ENCODE measurements at regions not wholly inside any gene's neighbourhood (a gene's known extent, or its start where the extent isn't known, plus 50 kb on each side); places are given as distances from the start of the nearest gene placed in this dataset.

- peak; percentile 7 for DNase-seq (ENCODE audit: low read depth, low spot score)
Measured at GRCh38 chr21:16633831-16634459, 878.9 kb upstream of the CXADR start.

DNA sequence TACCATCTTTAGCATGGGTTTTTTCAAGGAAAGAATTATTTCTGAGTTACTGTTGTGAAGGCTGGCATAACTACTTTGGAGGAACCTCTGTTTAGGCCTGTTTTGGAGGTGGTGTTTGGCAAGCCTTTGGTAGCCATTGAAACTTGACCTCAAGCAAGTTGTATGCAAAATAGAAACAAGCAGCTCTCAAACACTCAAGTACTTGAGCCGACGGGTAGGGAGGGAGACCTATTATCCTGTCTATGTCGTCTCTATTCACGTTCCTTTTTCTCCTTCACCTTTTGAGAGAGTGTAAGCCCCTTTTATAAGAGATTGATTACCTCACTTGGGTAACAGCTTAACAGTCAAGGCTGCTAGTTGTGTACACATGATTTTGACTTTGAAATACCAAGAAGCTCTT is 878.3 kb upstream of the CXADR start:
- DNase-seq (ENCODE audit: low read depth, low spot score): no peak

- no peak for DNase-seq (ENCODE audit: low read depth, low spot score)
Measured at GRCh38 chr21:16640297-16641027, 872.4 kb upstream of the CXADR start.

DNA sequence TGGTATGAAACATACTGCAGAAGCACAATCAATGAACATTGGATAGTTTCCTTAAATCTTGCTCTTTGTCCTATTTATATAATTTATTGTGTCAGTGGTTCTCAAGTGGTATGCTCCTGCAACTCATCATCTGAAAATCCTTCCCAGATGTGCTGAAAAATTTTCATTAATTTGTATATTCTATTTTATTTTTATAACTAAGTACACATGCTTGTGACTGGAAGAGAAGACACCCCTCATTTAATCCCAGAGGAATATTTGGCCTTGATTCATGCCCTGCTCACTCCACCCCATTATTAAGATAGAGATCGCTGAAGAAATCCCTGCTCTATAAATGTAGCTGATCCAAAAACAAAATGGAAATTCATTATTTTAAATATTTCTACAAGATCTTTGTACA is 870.5 kb upstream of the CXADR start:
- DNase-seq (ENCODE audit: low read depth, low spot score): no peak

GRCh38 chr21:16644685-16645084 is 868.2 kb upstream of the CXADR start:
- DNase-seq (ENCODE audit: low read depth, low spot score): no peak

GRCh38 chr21:16650714-16651366 is 862.0 kb upstream of the CXADR start:
- no peak for DNase-seq (ENCODE audit: low read depth, low spot score)

DNA sequence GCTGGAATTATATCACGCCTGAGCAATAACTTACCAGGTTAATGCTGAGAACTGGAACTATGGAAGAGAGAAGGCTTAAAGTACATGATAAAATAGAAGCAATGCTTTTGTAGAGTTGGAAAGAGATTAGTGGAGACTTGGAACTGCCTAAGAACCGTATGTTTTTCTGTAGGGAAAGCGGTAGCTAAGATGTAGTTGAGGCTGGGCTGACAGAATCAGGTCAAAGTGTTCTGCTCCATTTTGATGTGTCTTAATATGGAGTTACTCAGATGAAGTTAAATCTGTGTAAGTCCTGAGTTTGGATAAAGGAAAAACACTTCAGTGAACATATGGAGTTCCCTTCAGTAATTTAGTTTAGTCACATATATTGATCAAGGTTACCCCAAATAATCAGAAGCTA is 860.9 kb upstream of the CXADR start:
- no peak for DNase-seq (ENCODE audit: low read depth, low spot score)

- no peak for DNase-seq (ENCODE audit: low read depth, low spot score)
Measured at GRCh38 chr21:16663436-16663835, 849.4 kb upstream of the CXADR start.

DNA sequence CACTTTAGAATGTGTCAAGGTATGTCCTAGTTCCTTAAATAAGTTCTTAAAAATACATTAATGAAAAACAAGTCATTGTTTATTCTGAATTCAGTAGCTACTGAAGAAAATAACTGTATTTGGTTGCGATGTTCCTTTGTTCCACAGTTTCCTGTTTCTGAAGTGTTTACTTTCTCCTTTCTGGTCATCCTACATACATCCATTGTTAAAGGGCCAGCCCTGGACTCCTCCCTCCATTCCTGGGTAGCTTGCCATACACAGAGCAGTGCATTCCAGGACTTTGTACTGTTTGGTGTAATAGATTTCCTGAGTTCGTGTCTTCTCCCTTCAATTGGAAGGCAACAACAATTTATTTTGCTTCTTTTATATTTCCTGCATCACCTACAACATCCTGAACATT is 845.4 kb upstream of the CXADR start:
- no peak for DNase-seq (ENCODE audit: low read depth, low spot score)

DNA sequence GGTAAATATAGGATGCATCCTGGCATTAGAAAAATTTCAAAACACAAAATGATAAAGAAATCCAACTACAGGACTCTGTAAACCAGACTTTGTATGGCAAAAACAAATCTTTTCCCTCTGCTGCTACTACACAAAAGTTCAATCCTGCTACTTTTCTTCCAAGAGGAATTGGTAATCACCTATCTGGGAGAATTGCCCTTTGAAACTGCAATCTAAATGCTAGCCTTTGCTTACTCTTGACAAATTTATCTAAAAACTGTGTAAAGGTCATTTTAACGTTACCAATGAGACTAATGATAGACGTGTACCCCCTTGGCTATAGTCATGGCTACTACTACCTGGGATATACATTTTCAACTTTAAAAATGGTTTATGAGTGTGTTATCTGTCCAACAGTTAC is 837.9 kb upstream of the CXADR start:
- no peak for DNase-seq (ENCODE audit: low read depth, low spot score)

DNA sequence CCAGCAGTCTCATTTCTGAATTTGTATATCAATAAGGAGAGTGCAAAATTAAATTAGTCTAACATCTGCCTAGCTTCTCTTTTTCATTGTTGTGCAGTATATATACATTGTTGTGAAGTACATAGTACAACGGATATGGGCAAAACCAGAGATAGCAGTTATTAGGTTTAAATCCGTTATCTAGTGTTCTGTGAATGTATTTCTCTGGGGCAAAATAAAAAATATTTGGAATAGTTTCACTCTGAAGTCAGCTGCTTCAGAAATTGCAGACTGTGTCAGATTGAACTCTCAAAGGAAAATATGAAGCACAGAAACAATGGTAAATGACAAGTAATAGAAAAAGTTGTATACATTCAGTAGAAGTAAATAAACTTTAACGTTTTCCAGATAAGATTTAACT is 836.5 kb upstream of the CXADR start:
- DNase-seq (ENCODE audit: low read depth, low spot score): no peak

DNA sequence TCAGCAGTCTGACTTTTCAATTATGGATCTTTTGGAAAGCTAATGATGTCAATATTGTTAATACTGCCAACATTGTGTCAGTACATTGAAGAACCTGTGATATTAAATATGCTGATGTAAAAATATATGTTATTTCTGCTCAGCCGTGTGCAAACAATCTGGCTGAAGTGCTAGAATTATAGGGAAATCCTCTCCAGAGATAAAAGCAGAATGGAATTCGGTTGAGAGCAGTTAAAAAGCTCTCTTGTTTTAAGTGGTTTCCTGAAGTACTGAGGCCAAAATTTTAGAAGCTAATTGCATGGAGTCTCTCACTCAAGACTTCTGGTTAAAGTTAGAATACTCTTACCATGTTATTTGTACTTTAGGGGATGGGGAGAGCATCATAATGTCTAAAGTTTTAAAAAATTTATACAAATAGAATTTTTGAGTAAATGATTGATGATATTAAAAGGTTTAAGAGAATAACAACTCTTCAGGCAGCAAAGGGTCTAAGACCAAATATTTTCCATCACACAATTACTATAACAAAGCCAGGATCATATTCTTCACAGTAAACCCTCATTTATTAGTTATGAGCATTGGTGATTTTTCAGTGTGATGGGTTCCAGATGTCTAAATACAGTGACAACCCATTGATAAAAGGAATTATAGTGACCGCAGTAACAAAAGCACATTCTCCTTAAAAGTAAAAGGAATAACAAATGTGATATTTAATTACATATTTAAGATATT is 834.2 kb upstream of the CXADR start:
- DNase-seq (ENCODE audit: low read depth, low spot score): no peak

DNA sequence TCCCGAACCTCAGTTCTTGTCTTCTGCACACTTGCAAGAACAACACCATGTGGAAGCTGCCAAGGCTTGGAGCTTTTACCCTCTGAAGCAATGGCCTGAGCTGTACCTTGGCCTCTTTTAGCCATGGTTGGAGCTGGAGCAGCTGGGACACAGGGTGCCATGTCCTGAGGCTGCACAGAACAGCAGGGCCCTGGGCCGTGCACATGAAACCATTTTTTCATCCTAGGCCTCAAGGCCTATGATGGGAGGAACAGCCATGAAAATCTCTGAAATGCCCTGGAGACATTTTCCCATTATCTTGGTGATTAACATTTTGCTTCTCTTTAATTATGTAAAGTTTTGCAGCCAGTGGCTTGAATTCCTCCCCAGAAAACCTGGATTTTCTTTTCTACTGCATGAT is 817.8 kb upstream of the CXADR start:
- DNase-seq (ENCODE audit: low read depth, low spot score): no peak

- DNase-seq (ENCODE audit: low read depth, low spot score): no peak
Measured at GRCh38 chr21:16707274-16707673, 805.6 kb upstream of the CXADR start.

DNA sequence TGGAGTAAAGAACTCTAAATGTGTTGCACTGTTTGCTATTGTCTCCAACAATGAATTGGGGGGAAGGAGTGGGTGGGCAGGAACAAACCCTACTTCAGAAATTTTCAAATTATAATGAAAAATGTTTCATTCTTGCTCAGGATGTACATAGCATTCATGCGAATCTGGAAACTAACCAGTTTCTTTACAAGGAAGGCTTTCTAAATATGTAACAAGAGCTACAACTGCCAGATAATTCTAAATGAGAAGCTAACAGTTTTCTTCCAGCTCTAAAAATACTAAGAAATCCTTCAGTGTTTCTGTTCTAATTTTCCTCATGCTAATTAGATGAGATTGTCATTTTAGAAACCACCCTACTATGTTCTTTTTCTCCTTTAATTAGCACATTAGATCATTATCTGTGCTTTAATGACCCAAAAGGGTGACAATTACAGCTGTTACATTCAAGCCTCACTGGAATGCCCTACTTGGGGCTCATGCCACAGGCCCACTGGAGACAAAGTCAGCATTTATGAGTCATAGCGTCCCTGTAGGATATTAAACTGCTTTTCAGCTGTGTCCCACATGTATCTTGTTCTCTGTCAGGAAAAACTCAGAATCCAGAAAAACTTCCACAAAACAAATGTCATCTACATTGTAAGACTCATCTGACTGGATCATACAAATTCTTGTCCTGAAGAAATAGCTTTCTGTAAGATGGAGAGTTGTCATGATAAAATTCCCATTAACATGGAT is 804.6 kb upstream of the CXADR start:
- peak; percentile 34 for DNase-seq (ENCODE audit: low read depth, low spot score)

- no peak for DNase-seq (ENCODE audit: low read depth, low spot score)
Measured at GRCh38 chr21:16709866-16710550, 802.8 kb upstream of the CXADR start.

DNA sequence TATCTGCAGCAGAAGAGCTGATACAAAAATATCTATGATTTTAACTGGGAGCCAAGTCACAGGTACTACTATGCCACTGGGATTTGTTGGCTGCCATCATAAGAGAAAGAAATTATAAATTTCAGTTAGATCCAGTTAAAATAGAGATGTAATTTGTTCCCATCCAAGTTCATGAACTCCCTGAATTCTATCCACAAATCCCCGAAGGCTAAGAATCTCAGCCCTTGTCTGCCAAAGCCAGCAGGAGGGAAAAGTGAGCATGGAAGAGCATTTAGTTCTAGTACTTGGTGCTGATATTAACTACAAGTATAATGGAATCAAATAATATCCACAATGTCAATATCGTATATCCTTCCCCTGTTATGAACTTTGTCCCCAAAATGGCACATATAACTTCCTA is 801.1 kb upstream of the CXADR start:
- no peak for DNase-seq (ENCODE audit: low read depth, low spot score)

DNA sequence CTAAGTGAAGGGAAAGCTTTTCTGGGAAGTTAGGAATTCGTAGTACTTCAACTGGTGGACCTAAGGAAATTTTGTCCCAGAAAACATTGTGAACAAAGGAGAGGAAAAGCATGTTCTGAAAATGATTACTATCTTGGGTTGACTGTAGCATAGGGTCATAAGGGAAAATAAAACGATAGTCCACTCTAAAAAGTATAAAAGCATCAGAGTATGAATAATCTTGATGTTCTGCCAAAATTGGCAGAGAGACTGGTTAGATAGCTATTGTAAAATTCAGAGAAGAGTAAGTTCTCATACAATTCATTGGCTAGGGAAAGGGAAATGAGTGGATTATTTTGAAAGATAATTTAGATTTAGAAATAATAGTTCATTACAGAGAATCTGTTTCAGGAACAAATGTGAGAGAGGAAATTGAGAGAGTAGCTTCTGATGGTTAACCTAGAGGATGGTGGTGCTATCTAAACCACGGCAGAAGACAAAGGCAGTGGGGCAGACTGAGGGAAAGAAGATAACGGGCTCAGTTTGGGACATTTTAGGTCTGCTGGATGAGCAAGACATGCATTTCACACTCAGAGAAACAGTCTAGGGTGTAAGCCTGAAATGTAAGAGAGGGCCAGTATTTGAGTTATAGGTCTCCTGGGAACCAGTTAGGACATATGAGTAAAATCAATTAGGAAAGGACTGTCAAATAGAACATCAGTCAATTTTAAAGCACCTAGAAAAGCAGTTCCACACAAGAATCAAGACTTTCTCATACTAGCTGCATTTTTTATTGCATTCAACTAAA is 799.3 kb upstream of the CXADR start:
- DNase-seq (ENCODE audit: low read depth, low spot score): no peak

GRCh38 chr21:16740511-16740910 is 772.3 kb upstream of the CXADR start:
- no peak for DNase-seq (ENCODE audit: low read depth, low spot score)

- peak; percentile 44 for DNase-seq (ENCODE audit: low read depth, low spot score)
Measured at GRCh38 chr21:16741141-16741665, 771.6 kb upstream of the CXADR start.
